Right lobe of liver (tissue), 6 donors: ENCODE measurements at regions not wholly inside any gene's neighbourhood (a gene's known extent, or its start where the extent isn't known, plus 50 kb on each side); places are given as distances from the start of the nearest gene placed in this dataset.
A peak's percentile ranks its signal among the peaks of the same experiment; 100 is the strongest.
"Not testable (repeated sequence)": the region's sequence is repeated elsewhere in the genome, so short reads cannot be mapped to it uniquely, and the experiment has no call there.

Experiments
- ATAC-seq, 4 donors: fragments of 200-7000 bp; cut with Tn5 transposase; one replicate each; pipeline ENCODE4 v1.9.1; 2020; ENCODE audit warnings: mild to moderate bottlenecking in 4 of 4, moderate library complexity in 4 of 4
- DNase-seq, 3 donors: peaks; one replicate each; pipeline ENCODE4 v3.0.0-alpha.2; 2020
- H3K27ac ChIP-seq, 3 donors: fragments of 200-600 bp; one replicate each; pipeline ENCODE4 v1.8.0; 2022
- H3K27me3 ChIP-seq, 2 donors: fragments of 200-600 bp; one replicate each; pipeline ENCODE4 v1.8.0; 2022
- H3K36me3 ChIP-seq, 4 donors: fragments of 200-600 bp; sonication (generic) in 1 of 4; one replicate each; pipeline versions ENCODE4 v1.5.1 to v1.8.0; 2017 to 2022; ENCODE audit warnings: control low read depth in 1 of 4
- H3K4me1 ChIP-seq, 4 donors: fragments of 200-600 bp; sonication (generic) in 1 of 4; one replicate each; pipeline versions ENCODE4 v1.5.1 to v1.8.0; 2017 to 2022; ENCODE audit warnings: control low read depth in 1 of 4
- H3K4me3 ChIP-seq, 3 donors: fragments of 200-600 bp; one replicate each; pipeline ENCODE4 v1.8.0; 2022
- H3K9me3 ChIP-seq, 4 donors: fragments of 200-600 bp; sonication (generic) in 1 of 4; one replicate each; pipeline versions ENCODE4 v1.5.1 to v1.8.0; 2017 to 2022; ENCODE audit warnings: control low read depth in 1 of 4
- CTCF ChIP-seq, 4 donors: fragments of 200-600 bp in 3 of 4; fragments of 450-650 bp in 1 of 4; IDR thresholded peaks; one replicate each; pipeline versions ENCODE4 v1.5.1 to v1.8.0; 2016 to 2022; ENCODE audit warnings: antibody characterized with exemption in 4 of 4, mild to moderate bottlenecking in 2 of 4
- POLR2A ChIP-seq: fragments of 450-650 bp; IDR thresholded peaks from one replicate; pipeline ENCODE4 v1.6.1; 2017; ENCODE audit warnings: antibody characterized with exemption, mild to moderate bottlenecking
- WGBS: methylation state at CpG from one replicate; pipeline ENCODE4 v1.1.6; 2018; ENCODE audit warnings: low coverage, low lambda C conversion rate; ENCODE audit not compliant: insufficient coverage; ENCODE audit errors: missing lambda C conversion rate; 5-methylcytosine and 5-hydroxymethylcytosine counted together
- intact Hi-C, 2 donors: fragments of 100-400 bp; cut with DNase I; formaldehyde crosslinking; loops; one replicate each; pipeline versions ENCODE4 v1.11.2 to v1.14.1; 2022
- donor health status: DM: no; HTN: yes; CAD: no.
- donor health status: DM: no; HTN: no; CAD: no.
- donor health status: DM: no; HTN: no; CAD: no.
- donor health status: DM: no; HTN: yes; CAD: no.
- donor health status: DM: no; HTN: yes; CAD: no.

DNA sequence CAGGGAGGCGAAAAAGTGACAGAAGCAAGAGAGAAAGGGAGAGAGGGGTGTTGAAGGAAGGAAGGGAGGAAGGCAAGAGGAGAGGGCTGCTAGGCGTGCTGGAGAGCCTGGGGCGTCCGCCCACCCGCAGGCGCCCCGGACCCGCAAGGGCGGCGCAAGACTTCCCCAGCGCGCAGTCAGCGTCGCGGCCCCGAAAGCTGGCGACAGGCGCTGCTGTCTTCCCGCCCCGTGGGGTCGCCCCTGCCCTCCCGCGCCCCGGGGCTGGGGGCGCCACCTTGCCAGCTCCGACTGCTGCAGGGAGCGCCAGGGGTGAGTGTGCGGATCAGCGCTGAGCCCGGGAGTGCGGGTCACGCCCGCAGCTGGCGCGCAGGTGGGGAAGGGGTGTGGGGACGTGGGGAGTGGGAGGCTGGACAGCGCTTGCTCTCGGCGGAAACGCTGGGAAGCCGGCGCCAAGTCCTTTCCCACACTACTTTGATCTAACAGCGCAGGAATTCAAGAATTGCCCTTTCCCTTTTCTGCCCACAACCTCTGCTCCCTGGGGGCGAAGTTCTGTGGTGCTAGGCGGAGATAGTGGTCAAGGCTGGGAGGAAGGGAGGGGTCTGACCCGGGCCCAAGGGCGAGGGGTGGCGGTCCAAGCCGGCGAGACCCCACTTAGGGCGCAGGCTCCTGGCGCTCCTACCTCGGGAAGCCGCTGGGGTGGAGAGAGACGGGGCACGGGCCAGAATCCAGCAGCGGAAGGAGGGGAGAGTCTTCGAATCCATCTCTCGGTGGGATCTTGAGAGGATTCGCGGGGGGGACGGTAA lies 266.1 kb downstream of the CGGBP1 start, which contains the start of gene HTR1F:
HTR1F (plus strand) TSS at position 173 of the 803 bp plus-strand sequence.
- peak within 1 kb of the TSS in 2 of 3 donors; percentile 16 to 17 for H3K4me3 ChIP-seq
- H3K27me3 ChIP-seq: no peaks in the 10 kb centered on the region
- TF ChIP-seq POLR2A (no peak), CTCF (IDR thresholded peaks at IDR 0.05) (no peak)
- peaks cover 0 to 3% (median 0%) of the 10 kb centered on the region in 4 donors for H3K4me1 ChIP-seq
- DNase-seq (peak in 1 of 3 donors; percentile 21), ATAC-seq (peak in 2 of 4 donors; percentile 19 to 35)
- intact Hi-C loops: no loop called here
- H3K9me3 ChIP-seq: no peaks in the 10 kb centered on the region
- H3K27ac ChIP-seq: no peak within 1 kb of the TSS
- WGBS: 2% methylated on average over 11 of the region's 62 CpGs
- H3K36me3 ChIP-seq: no peaks in the 10 kb centered on the region

- H3K27me3 ChIP-seq: no peaks in the 10 kb centered on the region
- H3K36me3 ChIP-seq: no peaks in the 10 kb centered on the region
- DNase-seq (no peak), ATAC-seq (no peak)
- H3K4me3 ChIP-seq: no peak overlapping the region
- 13% methylated on average over 9 of the region's 10 CpGs for WGBS
- TF ChIP-seq CTCF (IDR thresholded peaks at IDR 0.05) (no peak), POLR2A (no peak)
- H3K9me3 ChIP-seq: no peaks in the 10 kb centered on the region
- intact Hi-C loops: no loop called here
- peaks cover 0 to 3% (median 0%) of the 10 kb centered on the region in 4 donors for H3K4me1 ChIP-seq
- H3K27ac ChIP-seq: no peak overlapping the region
These were observed 266.6 kb downstream of the CGGBP1 start for GRCh38 chr3:87792198-87792533.

- Histone ChIP-seq H3K9me3 (no peaks in the 10 kb centered on the region), H3K4me3 (no peak overlapping the region), H3K36me3 (no peaks in the 10 kb centered on the region), H3K27me3 (no peaks in the 10 kb centered on the region), H3K27ac (no peak overlapping the region), H3K4me1 (peaks cover 0 to 3% (median 0%) of the 10 kb centered on the region in 4 donors)
- ATAC-seq (no peak), DNase-seq (no peak)
- TF ChIP-seq POLR2A: no peak
- TF ChIP-seq CTCF (IDR thresholded peaks at IDR 0.05): no peak
- WGBS: 51% methylated on average over 9 of the region's 9 CpGs
- intact Hi-C loops: no loop called here
These were observed 267.4 kb downstream of the CGGBP1 start for GRCh38 chr3:87791248-87792027.

DNA sequence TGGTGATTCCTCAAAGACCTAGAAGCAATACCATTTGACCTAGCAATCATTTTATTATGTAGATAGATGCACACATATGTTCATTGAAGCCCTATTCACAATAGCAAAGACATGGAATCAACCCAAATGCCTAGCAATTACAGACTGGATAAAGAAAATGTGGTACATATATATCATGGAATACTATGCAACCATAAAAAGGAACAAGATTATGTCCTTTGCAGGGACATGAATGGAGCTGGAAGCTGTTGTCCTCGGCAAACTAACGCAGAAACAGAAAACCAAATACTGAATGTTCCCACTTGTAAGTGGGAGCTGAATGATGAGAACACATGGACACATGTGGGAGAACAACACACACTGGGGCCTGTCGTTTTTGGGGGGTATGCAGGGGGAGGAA lies 269.8 kb downstream of the CGGBP1 start:
- ATAC-seq, DNase-seq, H3K36me3 ChIP-seq, H3K9me3 ChIP-seq, H3K27me3 ChIP-seq, H3K4me1 ChIP-seq, intact Hi-C loops, H3K4me3 ChIP-seq, H3K27ac ChIP-seq: not testable (repeated sequence)
- 43% methylated on average over 3 of the region's 3 CpGs for WGBS

GRCh38 chr3:87788516-87788915 lies 270.3 kb downstream of the CGGBP1 start:
- no peak overlapping the region for H3K27ac ChIP-seq
- H3K9me3 ChIP-seq: no peaks in the 10 kb centered on the region
- no peak for DNase-seq
- H3K4me1 ChIP-seq: peaks cover 0 to 3% (median 0%) of the 10 kb centered on the region in 4 donors
- H3K27me3 ChIP-seq: no peaks in the 10 kb centered on the region
- ATAC-seq: no peak
- H3K4me3 ChIP-seq: no peak overlapping the region
- no peaks in the 10 kb centered on the region for H3K36me3 ChIP-seq
- intact Hi-C loops: no loop called here
- TF ChIP-seq CTCF (IDR thresholded peaks at IDR 0.05): no peak
- TF ChIP-seq POLR2A: no peak
- 44% methylated on average over 4 of the region's 4 CpGs for WGBS
